HEK293T (cell line): ENCODE measurements at regions not wholly inside any gene's neighbourhood (a gene's known extent, or its start where the extent isn't known, plus 50 kb on each side); places are given as distances from the start of the nearest gene placed in this dataset.

Experiments used
- CTCF ChIA-PET: fragments of 350-600 bp; formaldehyde crosslinking; extraction: SDS; loops from one replicate; lab custom pipeline; 2021; ENCODE audit warnings: antibody characterized with exemption, inconsistent platforms; lab: Yijun Ruan, JAX
- POLR2A ChIA-PET: fragments of 350-600 bp; formaldehyde crosslinking; extraction: SDS; loops from one replicate; lab custom pipeline; 2020; ENCODE audit warnings: antibody characterized with exemption, inconsistent platforms; lab: Yijun Ruan, JAX
- DNase-seq: peaks from one replicate; pipeline ENCODE4 v3.0.0; 2012; ENCODE audit warnings: mixed read lengths; ENCODE audit errors: extremely low spot score
- ARNT ChIP-seq: fragments of 450-650 bp; IDR thresholded peaks from 2 replicates; pipeline ENCODE4 v1.6.1; 2017; ENCODE audit warnings: mild to moderate bottlenecking
- BHLHE40 ChIP-seq: fragments of 450-650 bp; IDR thresholded peaks from 2 replicates; pipeline ENCODE4 v1.6.1; 2016; ENCODE audit warnings: mild to moderate bottlenecking, moderate library complexity, borderline replicate concordance
- CTBP1 ChIP-seq: fragments of 450-650 bp; IDR thresholded peaks from 2 replicates; pipeline ENCODE4 v1.6.1; 2016; ENCODE audit warnings: borderline replicate concordance
- ELF4 ChIP-seq: fragments of 450-650 bp; IDR thresholded peaks from 2 replicates; pipeline ENCODE4 v1.6.1; 2017; ENCODE audit warnings: antibody characterized with exemption
- FOXA1 ChIP-seq: fragments of 450-650 bp; IDR thresholded peaks from 2 replicates; pipeline ENCODE4 v1.6.1; 2016; ENCODE audit warnings: mild to moderate bottlenecking
- FOXK2 ChIP-seq: fragments of 450-650 bp; IDR thresholded peaks from 2 replicates; pipeline ENCODE4 v1.6.1; 2016; ENCODE audit warnings: mild to moderate bottlenecking
- FOXM1 ChIP-seq: fragments of 450-650 bp; IDR thresholded peaks from 2 replicates; pipeline ENCODE4 v1.6.1; 2017; ENCODE audit warnings: mild to moderate bottlenecking, borderline replicate concordance
- HDGF ChIP-seq: fragments of 450-650 bp; IDR thresholded peaks from 2 replicates; pipeline ENCODE4 v1.6.1; 2017; ENCODE audit warnings: antibody characterized with exemption, borderline replicate concordance
- L3MBTL2 ChIP-seq: fragments of 450-650 bp; conservative IDR thresholded peaks from 2 replicates; pipeline ENCODE4 v1.6.1; 2016; ENCODE audit warnings: mild to moderate bottlenecking
- LEF1 ChIP-seq: fragments of 450-650 bp; IDR thresholded peaks from 2 replicates; pipeline ENCODE4 v1.6.1; 2017; ENCODE audit warnings: mild to moderate bottlenecking, borderline replicate concordance
- NFRKB ChIP-seq: fragments of 450-650 bp; IDR thresholded peaks from 2 replicates; pipeline ENCODE4 v1.6.1; 2016; ENCODE audit warnings: mild to moderate bottlenecking, moderate library complexity
- PKNOX1 ChIP-seq: fragments of 450-650 bp; IDR thresholded peaks from 2 replicates; pipeline ENCODE4 v1.6.1; 2016
- SP1 ChIP-seq: fragments of 450-650 bp; IDR thresholded peaks from 2 replicates; pipeline ENCODE4 v1.6.1; 2017
- SUZ12 ChIP-seq: fragments of 450-650 bp; IDR thresholded peaks from 2 replicates; pipeline ENCODE4 v1.6.1; 2016; ENCODE audit warnings: mild to moderate bottlenecking
- TARDBP ChIP-seq: fragments of 450-650 bp; IDR thresholded peaks from 2 replicates; pipeline ENCODE4 v1.6.1; 2016
- ZNF384 ChIP-seq: fragments of 450-650 bp; IDR thresholded peaks from 2 replicates; pipeline ENCODE4 v1.6.1; 2016

GRCh38 chr2:160941290-160941846, 218.9 kb upstream of the TANK start:
- TF ChIP-seq TARDBP, result no peak
- TF ChIP-seq L3MBTL2, result no peak
- no peak for TF ChIP-seq FOXA1
- TF ChIP-seq BHLHE40, result no peak
- no peak for TF ChIP-seq FOXM1
- TF ChIP-seq ELF4, result no peak
- TF ChIP-seq CTBP1, result no peak
- TF ChIP-seq SUZ12, result no peak
- no peak for TF ChIP-seq ARNT
- TF ChIP-seq NFRKB, result no peak
- TF ChIP-seq HDGF, result no peak
- no peak for TF ChIP-seq LEF1
- TF ChIP-seq ZNF384, result no peak
- TF ChIP-seq SP1, result no peak
- TF ChIP-seq FOXK2, result no peak
- TF ChIP-seq PKNOX1, result no peak
- POLR2A ChIA-PET, result no interaction called here
- DNase-seq, result no peak
- CTCF ChIA-PET, result interaction anchor here (0.5 kb wide), 1 partner anchor 266 kb away, joined by 3 read pairs; no protein-coding TSS in a partner anchor

GRCh38 chr2:160942476-160943142, 217.6 kb upstream of the TANK start:
- CTCF ChIA-PET, result no interaction called here
- POLR2A ChIA-PET, result no interaction called here
- TF ChIP-seq FOXK2 (no peak), ELF4 (no peak), HDGF (no peak), ARNT (no peak), LEF1 (no peak), SP1 (no peak), L3MBTL2 (no peak), NFRKB (no peak), CTBP1 (no peak), TARDBP (no peak), ZNF384 (no peak), FOXA1 (no peak), SUZ12 (no peak), PKNOX1 (no peak), BHLHE40 (no peak)
- DNase-seq, result no peak

GRCh38 chr2:160943414-160943813, 216.8 kb upstream of the TANK start:
- TF ChIP-seq ZNF384 (no peak), ARNT (no peak), BHLHE40 (no peak), PKNOX1 (no peak), FOXA1 (no peak), L3MBTL2 (no peak), SP1 (no peak), ELF4 (no peak), LEF1 (no peak), FOXK2 (no peak), NFRKB (no peak), CTBP1 (no peak), HDGF (no peak), FOXM1 (no peak), SUZ12 (no peak), TARDBP (no peak)
- ChIA-PET POLR2A (no interaction called here), CTCF (no interaction called here)
- no peak for DNase-seq

- DNase-seq, result no peak
- ChIA-PET POLR2A (no interaction called here), CTCF (no interaction called here)
- no peak for TF ChIP-seq CTBP1
- no peak for TF ChIP-seq HDGF
- TF ChIP-seq NFRKB, result no peak
- TF ChIP-seq FOXM1, result no peak
- TF ChIP-seq SP1, result no peak
These were observed 207.6 kb upstream of the TANK start for GRCh38 chr2:160952464-160953254.

GRCh38 chr2:160955578-160955977, 204.7 kb upstream of the TANK start:
- POLR2A ChIA-PET, result no interaction called here
- CTCF ChIA-PET, result no interaction called here
- TF ChIP-seq ZNF384 (no peak), TARDBP (no peak), BHLHE40 (no peak), FOXK2 (no peak), LEF1 (no peak), FOXM1 (no peak), NFRKB (no peak), FOXA1 (no peak), SP1 (no peak), L3MBTL2 (no peak), ARNT (no peak), PKNOX1 (no peak), ELF4 (no peak), HDGF (no peak), CTBP1 (no peak), SUZ12 (no peak)
- no peak for DNase-seq
